GM18861 (cell line): ENCODE measurements at regions not wholly inside any gene's neighbourhood (a gene's known extent, or its start where the extent isn't known, plus 50 kb on each side); places are given as distances from the start of the nearest gene placed in this dataset.
"Not testable (repeated sequence)": the region's sequence is repeated elsewhere in the genome, so short reads cannot be mapped to it uniquely, and the experiment has no call there.

ENCODE experiments used
- ATAC-seq: cut with Tn5 transposase; IDR thresholded peaks from one replicate; pipeline ENCODE4 v1.9.1; 2021; ENCODE audit not compliant: unreplicated experiment

GRCh38 chr2:182593394-182593975 is 122.6 kb upstream of the DNAJC10 start:
- no peak for ATAC-seq

- ATAC-seq: no peak
These were observed 121.8 kb upstream of the DNAJC10 start for GRCh38 chr2:182594286-182594685.

- ATAC-seq: no peak
These were observed 120.4 kb upstream of the DNAJC10 start for GRCh38 chr2:182595650-182596049.

GRCh38 chr2:182597570-182598295 is 118.3 kb upstream of the DNAJC10 start:
- ATAC-seq: no peak

- ATAC-seq: no peak
These were observed 117.4 kb upstream of the DNAJC10 start for GRCh38 chr2:182598626-182599025.

GRCh38 chr2:182605166-182605565 is 110.9 kb upstream of the DNAJC10 start:
- ATAC-seq: no peak

GRCh38 chr2:182606728-182607681 is 109.1 kb upstream of the DNAJC10 start:
- peak; percentile 52 for ATAC-seq

GRCh38 chr2:182608181-182608845 is 107.7 kb upstream of the DNAJC10 start:
- ATAC-seq: no peak

GRCh38 chr2:182609005-182609404 is 107.1 kb upstream of the DNAJC10 start:
- ATAC-seq: not testable (repeated sequence)

GRCh38 chr2:182610231-182610630 is 105.8 kb upstream of the DNAJC10 start:
- no peak for ATAC-seq

GRCh38 chr2:182611009-182611408 is 105.0 kb upstream of the DNAJC10 start:
- ATAC-seq: no peak

GRCh38 chr2:182615036-182615435 is 101.0 kb upstream of the DNAJC10 start:
- no peak for ATAC-seq

GRCh38 chr2:182616471-182617393 is 99.3 kb upstream of the DNAJC10 start:
- ATAC-seq: no peak

- ATAC-seq: no peak
These were observed 97.4 kb upstream of the DNAJC10 start for GRCh38 chr2:182618672-182619079.

GRCh38 chr2:182619276-182619675 is 96.8 kb upstream of the DNAJC10 start:
- no peak for ATAC-seq

GRCh38 chr2:182621191-182621590 is 94.9 kb upstream of the DNAJC10 start:
- no peak for ATAC-seq

GRCh38 chr2:182621810-182622209 is 94.2 kb upstream of the DNAJC10 start:
- no peak for ATAC-seq

GRCh38 chr2:182622231-182622630 is 93.8 kb upstream of the DNAJC10 start:
- no peak for ATAC-seq

GRCh38 chr2:182625814-182626213 is 90.2 kb upstream of the DNAJC10 start:
- no peak for ATAC-seq

- no peak for ATAC-seq
These were observed 87.1 kb upstream of the DNAJC10 start for GRCh38 chr2:182628916-182629315.
